OCI-LY7 (cell line): ENCODE measurements at regions not wholly inside any gene's neighbourhood (a gene's known extent, or its start where the extent isn't known, plus 50 kb on each side); places are given as distances from the start of the nearest gene placed in this dataset.

Source experiments
- CTCF ChIP-seq: fragments of 200-600 bp; sonication (generic); conservative IDR thresholded peaks from 2 replicates; pipeline ENCODE4 v1.5.1; 2014; ENCODE audit warnings: mild to moderate bottlenecking, antibody characterized with exemption, low read length, moderate library complexity, mixed read lengths
- EZH2phosphoT487 ChIP-seq: fragments of 200-600 bp; sonication (generic); IDR thresholded peaks from 2 replicates; pipeline ENCODE4 v1.6.1; 2018; ENCODE audit warnings: low read depth, borderline replicate concordance, mild to moderate bottlenecking, mixed run types, antibody characterized with exemption, low read length, moderate library complexity, mixed read lengths

GRCh38 chr2:65788556-65788955 lies 356.2 kb upstream of the SPRED2 start:
- TF ChIP-seq CTCF, result no peak
- no peak for TF ChIP-seq EZH2phosphoT487
